ENCODE measurements at regions not wholly inside any gene's neighbourhood (a gene's known extent, or its start where the extent isn't known, plus 50 kb on each side); places are given as distances from the start of the nearest gene placed in this dataset.
"Not testable (repeated sequence)": the region's sequence is repeated elsewhere in the genome, so short reads cannot be mapped to it uniquely, and the experiment has no call there.

DNA sequence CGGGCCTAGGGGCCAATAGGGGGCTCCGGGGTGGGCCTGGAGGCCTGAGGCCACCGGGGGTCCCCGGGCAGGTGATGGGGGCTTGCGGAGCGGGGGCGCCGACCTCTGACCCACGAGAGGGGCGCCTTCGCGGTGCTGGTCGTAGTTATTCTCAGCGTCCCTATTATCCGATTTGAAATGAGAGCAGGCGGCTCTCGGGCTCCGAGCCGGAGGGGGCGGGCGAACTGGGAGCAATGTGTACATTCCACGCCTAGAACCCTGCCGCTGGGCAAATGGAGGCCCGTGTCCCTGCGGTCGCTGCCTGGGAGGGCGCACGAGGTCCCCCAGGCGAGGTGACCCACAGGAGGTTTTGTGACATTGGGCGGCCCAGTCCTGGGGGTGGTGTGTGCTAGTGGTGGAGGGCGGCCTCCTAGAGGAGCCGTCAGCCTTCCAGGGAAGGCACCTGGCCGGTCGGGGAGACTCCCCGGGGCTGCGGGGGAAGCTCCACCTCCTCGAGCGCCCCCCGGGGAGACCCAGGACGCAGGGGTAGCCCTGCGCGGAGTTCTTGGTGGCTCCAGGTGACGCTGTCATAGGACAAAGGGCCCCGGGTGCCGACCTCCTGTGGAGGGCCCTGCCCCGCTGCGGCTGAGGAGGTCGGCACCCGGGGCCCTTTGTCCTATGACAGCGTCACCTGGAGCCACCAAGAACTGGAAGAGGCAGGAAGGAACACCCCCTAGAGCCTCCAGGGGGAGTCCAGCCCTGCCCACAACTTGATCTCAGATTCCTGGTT, 102.6 kb upstream of the PRKX start:
- DNase-seq = peak; percentile 44

DNA sequence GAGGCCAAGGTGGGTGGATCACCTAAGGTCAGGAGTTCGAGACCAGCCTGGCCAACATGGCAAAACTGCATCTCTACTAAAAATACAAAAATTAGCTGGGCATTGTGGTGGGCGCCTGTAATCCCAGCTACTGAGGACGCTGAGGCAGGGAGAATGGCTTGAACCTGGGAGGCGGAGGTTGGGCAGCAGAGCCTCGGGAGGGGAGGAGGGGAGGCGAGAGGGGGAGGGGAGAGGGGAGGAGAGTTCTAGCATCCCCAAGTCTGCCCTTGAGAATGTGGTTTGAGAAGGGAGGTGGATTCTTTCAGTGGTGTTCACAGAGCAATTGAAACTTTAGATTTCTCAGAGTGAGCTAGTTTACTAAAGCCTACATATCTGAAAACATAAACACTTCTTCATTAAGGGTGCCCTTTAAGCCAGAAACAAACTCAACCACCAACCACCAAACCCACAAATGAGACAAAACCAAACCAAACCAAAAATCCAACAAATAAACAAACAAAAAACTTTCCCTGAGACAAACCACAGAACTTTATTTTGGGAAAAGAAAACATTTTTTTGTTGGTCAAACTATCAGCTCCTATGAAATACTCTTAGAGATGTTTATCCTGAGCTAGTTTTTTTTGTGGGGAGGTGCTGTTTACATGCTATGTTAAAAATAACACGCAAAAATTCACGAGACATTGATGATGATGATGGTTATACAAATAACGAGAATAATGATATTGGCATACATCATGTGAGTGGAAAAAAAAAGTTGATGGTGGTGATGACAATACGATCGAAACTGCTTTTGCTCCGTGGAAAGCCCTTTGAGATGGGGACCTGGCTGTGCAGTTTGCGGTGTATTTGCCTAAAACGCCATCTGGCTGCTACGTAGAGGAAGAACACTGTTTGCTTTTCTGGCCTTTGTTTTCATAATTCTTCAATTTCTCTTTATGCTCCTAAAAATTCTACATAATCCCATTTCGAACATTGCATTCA, 98.2 kb upstream of the PRKX start:
- DNase-seq = peak; percentile 0

- no peak for DNase-seq
These were observed 94.5 kb upstream of the PRKX start for GRCh38 chrX:3807906-3808305.

DNA sequence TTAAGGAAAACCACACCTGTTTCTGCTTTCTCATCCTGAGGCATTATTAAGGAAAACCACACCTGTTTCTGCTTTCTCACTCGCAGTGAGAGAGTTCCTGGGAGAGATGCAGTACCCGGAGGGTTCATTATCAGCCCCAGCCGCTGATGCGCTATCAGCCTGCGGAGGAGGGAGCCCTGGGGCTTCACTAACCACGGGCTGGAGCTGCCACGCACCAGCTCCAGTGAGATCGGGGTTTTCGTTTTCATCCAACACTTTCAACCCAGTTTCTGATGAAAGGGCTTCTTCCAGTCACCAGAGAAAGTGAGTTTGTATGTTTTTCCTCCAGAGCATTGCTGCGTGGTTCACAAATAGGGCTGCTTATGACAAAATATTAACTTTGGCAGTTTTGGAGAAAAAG, 93.2 kb upstream of the PRKX start:
- DNase-seq = no peak

- DNase-seq = no peak
These were observed 90.3 kb upstream of the PRKX start for GRCh38 chrX:3803713-3804112.

DNA sequence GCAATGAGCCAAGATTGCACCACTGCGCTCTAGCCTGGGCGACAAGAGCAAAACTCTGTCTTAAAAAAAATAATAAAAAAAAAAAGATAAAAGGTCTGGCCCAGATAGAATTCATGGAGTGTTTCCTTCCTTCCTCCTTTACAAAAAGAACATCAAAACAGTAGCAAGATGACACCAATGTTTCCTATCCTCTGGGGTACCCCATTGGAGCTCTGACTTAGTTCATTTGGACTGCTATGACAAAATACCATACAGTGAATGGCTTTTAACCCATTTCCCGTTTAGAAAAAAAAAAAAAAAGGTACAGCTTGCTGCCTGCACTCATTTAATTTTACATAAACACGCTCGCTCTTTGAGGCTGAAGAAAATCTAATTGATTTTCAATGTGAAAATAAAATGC, 89.9 kb upstream of the PRKX start:
- no peak for DNase-seq

- not testable (repeated sequence) for DNase-seq
These were observed 82.0 kb upstream of the PRKX start for GRCh38 chrX:3795411-3795810.

DNA sequence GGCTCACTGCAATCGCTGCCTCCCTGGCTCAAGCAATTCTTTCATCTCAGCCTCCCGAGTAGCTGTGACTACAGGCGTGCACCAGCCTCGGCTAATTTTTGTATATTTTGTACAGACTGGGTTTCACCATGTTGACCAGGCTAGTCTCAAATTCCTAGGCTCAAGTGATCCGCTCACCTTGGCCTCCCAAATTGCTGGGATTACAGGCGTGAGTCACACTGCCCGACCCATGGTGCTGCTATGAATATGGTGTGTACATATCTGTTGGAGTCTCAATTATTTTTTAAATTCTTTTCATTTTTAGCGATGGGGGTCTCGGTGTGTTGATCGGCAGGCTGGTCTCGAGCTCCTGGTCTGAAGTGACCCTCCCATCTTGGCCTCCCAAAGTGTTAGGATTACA, 78.0 kb upstream of the PRKX start:
- no peak for DNase-seq

- DNase-seq = no peak
These were observed 75.2 kb upstream of the PRKX start for GRCh38 chrX:3788494-3789233.

GRCh38 chrX:3787856-3788255, 74.4 kb upstream of the PRKX start:
- DNase-seq = peak; percentile 9

- not testable (repeated sequence) for DNase-seq
These were observed 72.4 kb upstream of the PRKX start for GRCh38 chrX:3785822-3786221.

- no peak for DNase-seq
These were observed 67.1 kb upstream of the PRKX start for GRCh38 chrX:3780564-3780963.

DNA sequence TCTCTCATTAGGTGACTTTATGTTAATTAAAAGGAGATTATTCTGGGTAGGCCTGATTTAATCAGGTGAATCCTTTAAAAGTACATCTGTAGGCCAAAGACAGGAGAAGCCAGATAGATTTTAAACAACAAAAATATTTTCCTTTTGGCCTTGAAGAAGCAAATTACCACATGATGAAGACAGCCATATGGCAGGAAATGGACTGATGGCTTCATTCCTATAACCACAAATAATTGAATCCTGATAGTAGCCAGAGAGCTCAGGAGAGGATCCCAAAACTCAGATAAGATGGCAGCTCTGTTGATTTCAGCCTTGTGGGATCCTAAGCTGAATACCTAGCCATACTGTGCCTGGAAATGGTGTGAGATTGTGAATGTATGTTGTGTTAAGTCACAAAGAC, 66.1 kb upstream of the PRKX start:
- no peak for DNase-seq

DNA sequence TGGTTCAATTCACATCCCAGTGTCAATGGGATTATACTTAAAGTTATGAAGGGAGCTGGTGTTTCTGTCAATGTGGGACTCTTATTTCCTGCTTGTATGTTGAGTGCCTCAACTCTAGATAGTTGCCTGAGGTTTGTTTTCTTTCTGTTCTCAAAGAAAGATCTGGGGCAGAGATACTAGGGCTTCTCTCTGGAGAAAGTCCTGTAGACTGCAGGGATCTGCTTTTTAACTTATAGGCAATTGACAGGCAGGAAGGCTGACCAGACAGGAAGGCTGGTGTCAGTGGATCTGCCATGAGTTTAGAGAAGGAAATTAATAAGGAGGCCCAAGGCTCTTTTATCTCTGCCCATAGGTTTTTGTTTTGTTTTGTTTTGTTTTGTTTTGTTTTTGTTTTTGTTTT, 64.0 kb upstream of the PRKX start:
- no peak for DNase-seq

DNA sequence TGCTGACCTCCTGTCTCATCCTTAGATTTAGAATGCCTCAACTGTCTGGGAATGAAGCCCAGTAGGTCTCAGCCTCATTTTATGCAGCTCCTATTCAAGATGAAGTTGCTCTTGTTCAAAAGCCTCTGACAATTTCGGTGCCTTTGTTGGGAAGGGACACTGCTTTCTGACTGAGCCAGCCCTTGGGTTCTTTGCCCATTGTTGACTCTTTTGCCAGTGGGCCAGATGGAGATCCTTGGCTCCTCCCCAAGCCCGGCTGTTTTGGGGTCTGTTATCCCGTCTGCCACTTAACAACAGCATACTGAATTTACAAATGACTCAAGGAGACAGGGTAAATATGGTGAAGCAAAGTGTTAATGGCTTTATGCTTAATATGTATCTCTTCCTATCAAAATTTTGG, 58.3 kb upstream of the PRKX start:
- DNase-seq = no peak

- DNase-seq = no peak
These were observed 55.4 kb upstream of the PRKX start for GRCh38 chrX:3768881-3769280.
